AG04449 (cell line): ENCODE measurements at regions not wholly inside any gene's neighbourhood (a gene's known extent, or its start where the extent isn't known, plus 50 kb on each side); places are given as distances from the start of the nearest gene placed in this dataset.

Source experiments
- CTCF ChIA-PET: fragments of 350-600 bp; formaldehyde crosslinking; extraction: SDS; loops from one replicate; lab custom pipeline; 2021; ENCODE audit warnings: antibody characterized with exemption; lab: Yijun Ruan, JAX
- POLR2A ChIA-PET: fragments of 400-600, 350-600 bp; formaldehyde crosslinking; extraction: SDS; loops from one replicate; lab custom pipeline; 2020; ENCODE audit warnings: antibody characterized with exemption, inconsistent platforms; lab: Yijun Ruan, JAX
- DNase-seq: peaks from one replicate; pipeline ENCODE4 v3.0.0-alpha.2; 2010; ENCODE audit warnings: low read depth, low spot score
- H3K4me3 ChIP-seq: 2 replicates; pipeline ENCODE4 v1.5.1; 2011; ENCODE audit warnings: low read depth, mild to moderate bottlenecking, control low read depth, low read length
- CTCF ChIP-seq: IDR thresholded peaks from one replicate; pipeline ENCODE4 v1.5.1; 2011; ENCODE audit warnings: mild to moderate bottlenecking, moderate library complexity, low read length, control low read depth, inconsistent platforms; ENCODE audit not compliant: insufficient read depth; ENCODE audit errors: missing control alignments

- H3K4me3 ChIP-seq: no peak overlapping the region
- POLR2A ChIA-PET: no interaction called here
- no peak for TF ChIP-seq CTCF
- CTCF ChIA-PET: no interaction called here
- no peak for DNase-seq
Observed at GRCh38 chr3:4044619-4045018, 245.4 kb downstream of the LRRN1 start.

GRCh38 chr3:4045756-4046155, 246.5 kb downstream of the LRRN1 start:
- TF ChIP-seq CTCF: no peak
- POLR2A ChIA-PET: no interaction called here
- H3K4me3 ChIP-seq: no peak overlapping the region
- no peak for DNase-seq
- CTCF ChIA-PET: no interaction called here

- no peak for TF ChIP-seq CTCF
- ChIA-PET POLR2A (no interaction called here), CTCF (no interaction called here)
Observed at GRCh38 chr3:4047366-4047765, 248.1 kb downstream of the LRRN1 start.

GRCh38 chr3:4052706-4053105, 250.5 kb upstream of the SETMAR start:
- TF ChIP-seq CTCF: no peak
- ChIA-PET POLR2A (no interaction called here), CTCF (no interaction called here)
- no peak for DNase-seq
- H3K4me3 ChIP-seq: no peak overlapping the region

More at GRCh38 chr3:4047366-4047765, 248.1 kb downstream of the LRRN1 start:
- no peak overlapping the region for H3K4me3 ChIP-seq
- DNase-seq: no peak

GRCh38 chr3:4053975-4054374, 249.2 kb upstream of the SETMAR start:
- CTCF ChIA-PET: no interaction called here

GRCh38 chr3:4060064-4060463, 243.1 kb upstream of the SETMAR start:
- CTCF ChIA-PET: no interaction called here
- no peak for TF ChIP-seq CTCF
- H3K4me3 ChIP-seq: no peak overlapping the region
- POLR2A ChIA-PET: no interaction called here
- no peak for DNase-seq

More at GRCh38 chr3:4053975-4054374, 249.2 kb upstream of the SETMAR start:
- POLR2A ChIA-PET: no interaction called here
- no peak overlapping the region for H3K4me3 ChIP-seq
- DNase-seq: no peak
- no peak for TF ChIP-seq CTCF
